ENCODE measurements at regions not wholly inside any gene's neighbourhood (a gene's known extent, or its start where the extent isn't known, plus 50 kb on each side); places are given as distances from the start of the nearest gene placed in this dataset.
"Not testable (repeated sequence)": the region's sequence is repeated elsewhere in the genome, so short reads cannot be mapped to it uniquely, and the experiment has no call there.

DNA sequence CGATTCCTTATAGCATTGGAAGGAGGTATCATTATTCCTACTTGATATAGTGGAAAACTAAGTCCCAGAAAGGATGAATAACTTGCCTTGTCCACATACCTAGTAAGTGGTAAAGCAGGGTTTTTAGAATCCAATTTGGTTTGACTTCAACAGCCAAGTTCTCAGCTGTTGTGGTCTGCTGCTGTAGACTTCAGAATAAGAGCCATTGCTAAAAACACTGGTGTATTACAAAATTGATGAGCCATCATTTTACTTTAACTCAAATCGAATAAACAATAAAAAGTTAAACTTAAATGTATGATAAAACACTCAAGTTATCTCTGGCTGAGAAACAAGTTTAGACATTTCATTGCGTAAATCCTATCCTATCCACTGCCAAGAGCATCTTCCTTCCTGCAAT, 610.8 kb downstream of the TLE1 start:
- no peaks in the 10 kb centered on the region for H3K27me3 Mint-ChIP-seq
- ATAC-seq (replicated peaks) (no peak), DNase-seq (no peak)
- no peak overlapping the region for H3K27ac Mint-ChIP-seq
- H3K36me3 Mint-ChIP-seq, result no peaks in the 10 kb centered on the region
- no peak overlapping the region for H3K4me3 Mint-ChIP-seq
- peaks cover 10 to 31% of the 10 kb centered on the region in 2 donors for H3K4me1 Mint-ChIP-seq
- H3K9me3 Mint-ChIP-seq, result no peaks in the 10 kb centered on the region

DNA sequence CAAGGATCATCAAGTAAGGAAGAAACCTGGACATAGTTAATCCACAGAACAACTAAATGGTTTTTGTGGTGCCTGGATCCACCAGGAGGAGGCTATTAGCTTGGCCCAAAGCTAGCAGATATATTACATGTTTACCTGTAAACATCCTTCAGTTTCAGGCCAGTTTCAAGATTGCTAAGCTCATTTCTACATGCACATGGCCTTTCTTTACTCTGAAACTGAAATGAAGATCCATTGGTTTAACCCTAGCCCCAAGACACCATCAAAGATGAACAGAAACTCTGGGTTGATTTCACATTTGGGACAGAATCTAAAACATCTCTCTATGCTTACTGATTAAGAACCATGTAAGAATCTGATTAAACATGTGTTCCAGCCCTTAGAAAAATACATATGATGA, 611.8 kb downstream of the TLE1 start:
- peak; percentile 69 to 75 for ATAC-seq (replicated peaks)
- no peaks in the 10 kb centered on the region for H3K9me3 Mint-ChIP-seq
- no peaks in the 10 kb centered on the region for H3K36me3 Mint-ChIP-seq
- H3K27me3 Mint-ChIP-seq, result no peaks in the 10 kb centered on the region
- H3K4me1 Mint-ChIP-seq, result peaks cover 7 to 32% of the 10 kb centered on the region in 2 donors
- no peak overlapping the region for H3K27ac Mint-ChIP-seq
- no peak overlapping the region for H3K4me3 Mint-ChIP-seq
- DNase-seq, result no peak

DNA sequence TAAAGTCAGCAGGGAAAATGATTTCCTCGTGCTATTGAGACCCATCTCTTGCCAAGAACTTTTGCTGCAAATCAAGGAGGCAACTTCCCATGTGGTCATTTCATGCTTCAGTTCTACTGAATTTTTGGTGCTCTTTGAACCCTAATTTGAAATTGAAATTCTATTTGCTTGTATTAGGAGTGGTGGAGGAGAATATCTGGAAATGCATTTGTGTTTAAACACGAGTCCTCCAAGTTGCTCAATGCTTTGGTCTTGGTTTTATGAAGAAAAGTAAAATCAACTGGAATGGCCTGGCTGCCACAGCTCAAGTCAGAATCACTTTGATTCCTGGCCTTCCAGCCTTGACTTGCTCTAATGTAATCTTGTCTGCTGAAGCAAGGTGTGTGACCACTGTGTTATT, 613.2 kb downstream of the TLE1 start:
- H3K4me3 Mint-ChIP-seq, result no peak overlapping the region
- no peak for ATAC-seq (replicated peaks)
- H3K9me3 Mint-ChIP-seq, result no peaks in the 10 kb centered on the region
- no peaks in the 10 kb centered on the region for H3K27me3 Mint-ChIP-seq
- no peak for DNase-seq
- peaks cover 7 to 33% of the 10 kb centered on the region in 2 donors for H3K4me1 Mint-ChIP-seq
- H3K27ac Mint-ChIP-seq, result no peak overlapping the region
- H3K36me3 Mint-ChIP-seq, result no peaks in the 10 kb centered on the region

DNA sequence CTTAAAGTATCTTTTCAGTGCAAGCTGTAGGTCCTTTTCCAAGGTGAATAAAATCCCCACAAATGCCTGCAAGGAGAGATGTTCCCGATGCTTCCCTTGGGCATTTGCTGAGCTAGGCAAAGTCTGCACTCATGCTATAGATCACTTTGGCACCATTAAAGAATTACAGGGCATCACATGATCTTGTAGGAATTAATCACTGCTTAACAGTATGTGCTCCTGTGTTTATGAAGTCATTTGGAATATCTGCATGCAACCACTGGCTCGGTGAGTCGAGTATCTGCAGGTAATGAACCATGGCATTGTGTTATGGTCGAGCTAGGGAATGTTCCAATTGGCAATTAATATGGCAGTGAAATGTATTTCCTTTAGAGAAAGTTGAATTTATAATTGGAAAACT, 615.1 kb downstream of the TLE1 start:
- Mint-ChIP-seq H3K27ac (no peak overlapping the region), H3K9me3 (no peaks in the 10 kb centered on the region), H3K4me3 (no peak overlapping the region), H3K36me3 (no peaks in the 10 kb centered on the region), H3K27me3 (no peaks in the 10 kb centered on the region), H3K4me1 (peaks cover 5 to 32% of the 10 kb centered on the region in 2 donors)
- ATAC-seq (replicated peaks) (no peak), DNase-seq (no peak)

DNA sequence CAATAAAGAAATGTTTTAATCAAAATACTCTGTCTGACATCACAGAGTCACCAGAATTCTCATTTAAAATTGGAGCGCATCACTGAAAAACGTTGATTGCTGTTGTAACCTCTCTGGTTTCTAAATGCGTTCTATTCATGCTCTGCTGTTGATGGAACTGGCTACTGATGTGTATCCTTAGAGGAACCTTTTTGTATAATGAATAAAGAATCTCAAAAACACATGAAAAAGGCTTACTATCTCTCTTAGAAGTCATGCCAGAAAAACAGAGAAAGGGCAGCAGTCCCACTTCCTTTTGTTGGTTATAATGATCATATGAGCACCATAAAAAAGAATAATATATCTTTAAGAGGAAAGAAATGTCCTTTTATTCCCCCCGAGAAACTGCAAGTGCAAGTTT, 615.5 kb downstream of the TLE1 start:
- DNase-seq (no peak), ATAC-seq (replicated peaks) (no peak)
- H3K27ac Mint-ChIP-seq, result no peak overlapping the region
- no peak overlapping the region for H3K4me3 Mint-ChIP-seq
- no peaks in the 10 kb centered on the region for H3K27me3 Mint-ChIP-seq
- H3K4me1 Mint-ChIP-seq, result peaks cover 3 to 28% of the 10 kb centered on the region in 2 donors
- no peaks in the 10 kb centered on the region for H3K9me3 Mint-ChIP-seq
- no peaks in the 10 kb centered on the region for H3K36me3 Mint-ChIP-seq

DNA sequence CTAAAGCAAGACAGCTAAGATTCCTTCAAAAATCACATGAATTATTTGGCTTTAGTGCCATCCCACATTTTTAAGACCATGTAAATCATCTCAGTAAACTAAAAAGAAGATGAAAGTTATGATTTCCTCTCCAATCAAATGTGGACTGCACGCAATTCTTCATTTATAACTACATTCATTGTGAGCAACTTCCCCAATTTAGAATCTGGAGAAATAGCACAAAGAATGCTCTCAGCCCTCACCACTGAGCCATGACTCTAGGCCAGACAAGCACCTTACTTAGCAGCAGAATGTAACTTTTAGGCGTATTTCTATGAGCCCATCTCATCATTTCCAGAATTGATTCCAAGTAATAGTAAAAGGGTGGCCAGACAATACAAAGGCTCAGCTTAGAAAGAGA, 616.6 kb downstream of the TLE1 start:
- Mint-ChIP-seq H3K27me3 (peaks cover 1 to 8% of the 10 kb centered on the region in 2 donors), H3K4me1 (peaks cover 1 to 24% of the 10 kb centered on the region in 2 donors), H3K4me3 (no peak overlapping the region), H3K9me3 (peaks cover 3 to 7% of the 10 kb centered on the region in 2 donors), H3K27ac (no peak overlapping the region), H3K36me3 (no peaks in the 10 kb centered on the region)
- ATAC-seq (replicated peaks) (peak in 1 of 2 donors; percentile 42), DNase-seq (no peak)

DNA sequence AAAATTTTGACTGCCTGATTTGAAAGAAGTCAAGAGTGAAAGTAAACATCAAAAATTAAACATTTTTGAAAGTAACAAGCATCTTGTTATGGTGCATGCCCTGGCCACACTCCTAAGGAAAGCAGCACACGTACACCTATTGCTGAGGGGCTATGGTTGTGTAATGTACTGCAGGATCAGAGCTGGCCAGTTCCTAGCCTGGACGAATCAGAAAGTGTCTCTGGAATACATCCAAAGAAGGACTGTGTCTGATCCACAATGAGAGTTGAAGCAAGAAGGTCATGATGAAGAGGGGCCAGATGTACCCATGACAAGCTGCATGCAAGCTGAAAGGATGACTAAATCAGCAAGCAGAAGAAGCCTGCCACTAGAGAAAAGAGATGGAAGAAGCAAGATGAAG, 618.2 kb downstream of the TLE1 start:
- Mint-ChIP-seq H3K27ac (no peak overlapping the region), H3K4me1 (peaks cover 0 to 13% of the 10 kb centered on the region in 2 donors), H3K9me3 (peaks cover 10 to 17% of the 10 kb centered on the region in 2 donors), H3K36me3 (no peaks in the 10 kb centered on the region), H3K27me3 (peaks cover 5 to 13% of the 10 kb centered on the region in 2 donors), H3K4me3 (no peak overlapping the region)
- DNase-seq (no peak), ATAC-seq (replicated peaks) (no peak)

DNA sequence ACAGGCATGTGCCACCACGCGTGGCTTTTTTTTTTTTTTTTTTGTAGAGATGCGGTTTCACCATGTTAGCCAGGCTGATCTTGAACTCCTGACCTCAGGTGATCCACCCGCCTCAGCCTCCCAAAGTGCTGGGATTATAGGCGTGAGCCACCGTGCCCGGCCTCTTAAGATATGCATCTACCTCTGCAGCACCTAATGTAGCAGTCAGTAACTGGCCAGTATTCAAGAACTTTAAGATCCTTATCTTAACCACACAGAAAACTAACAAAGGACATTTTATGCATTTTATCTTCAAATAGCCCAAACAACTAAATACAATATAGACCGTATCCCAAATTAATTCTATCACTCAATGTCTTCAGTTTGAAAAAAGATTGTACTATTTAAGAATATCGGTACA, 618.7 kb downstream of the TLE1 start:
- Mint-ChIP-seq H3K4me3 (no peak overlapping the region), H3K4me1 (peaks cover 0 to 13% of the 10 kb centered on the region in 2 donors), H3K27me3 (peaks cover 5 to 13% of the 10 kb centered on the region in 2 donors), H3K9me3 (peaks cover 12 to 17% of the 10 kb centered on the region in 2 donors), H3K27ac (no peak overlapping the region), H3K36me3 (no peaks in the 10 kb centered on the region)
- DNase-seq (no peak), ATAC-seq (replicated peaks) (no peak)

DNA sequence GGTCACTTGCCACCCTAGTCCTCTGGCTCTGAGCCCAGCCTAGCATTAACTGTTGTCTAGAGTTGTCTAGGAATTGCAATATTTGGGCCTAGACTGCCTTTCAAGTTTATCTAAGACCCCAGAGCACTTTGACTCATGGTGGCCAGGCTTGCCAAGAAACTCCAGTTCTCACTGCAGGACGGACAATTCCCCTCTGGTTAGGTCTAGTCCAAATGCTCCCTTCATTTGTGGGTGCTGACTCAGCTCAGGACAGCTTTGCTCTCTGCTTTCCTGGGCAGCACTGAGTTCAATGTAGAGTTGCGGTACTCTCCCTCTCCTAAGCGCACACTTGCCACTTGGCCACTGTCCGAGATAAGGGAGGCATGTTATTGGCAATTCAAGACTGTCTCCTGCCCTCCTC, 619.4 kb downstream of the TLE1 start:
- DNase-seq, result no peak
- no peak overlapping the region for H3K4me3 Mint-ChIP-seq
- ATAC-seq (replicated peaks), result no peak
- H3K27me3 Mint-ChIP-seq, result peaks cover 5 to 13% of the 10 kb centered on the region in 2 donors
- no peaks in the 10 kb centered on the region for H3K36me3 Mint-ChIP-seq
- H3K9me3 Mint-ChIP-seq, result peaks cover 12 to 17% of the 10 kb centered on the region in 2 donors
- H3K27ac Mint-ChIP-seq, result no peak overlapping the region
- H3K4me1 Mint-ChIP-seq, result peaks cover 0 to 13% of the 10 kb centered on the region in 2 donors

DNA sequence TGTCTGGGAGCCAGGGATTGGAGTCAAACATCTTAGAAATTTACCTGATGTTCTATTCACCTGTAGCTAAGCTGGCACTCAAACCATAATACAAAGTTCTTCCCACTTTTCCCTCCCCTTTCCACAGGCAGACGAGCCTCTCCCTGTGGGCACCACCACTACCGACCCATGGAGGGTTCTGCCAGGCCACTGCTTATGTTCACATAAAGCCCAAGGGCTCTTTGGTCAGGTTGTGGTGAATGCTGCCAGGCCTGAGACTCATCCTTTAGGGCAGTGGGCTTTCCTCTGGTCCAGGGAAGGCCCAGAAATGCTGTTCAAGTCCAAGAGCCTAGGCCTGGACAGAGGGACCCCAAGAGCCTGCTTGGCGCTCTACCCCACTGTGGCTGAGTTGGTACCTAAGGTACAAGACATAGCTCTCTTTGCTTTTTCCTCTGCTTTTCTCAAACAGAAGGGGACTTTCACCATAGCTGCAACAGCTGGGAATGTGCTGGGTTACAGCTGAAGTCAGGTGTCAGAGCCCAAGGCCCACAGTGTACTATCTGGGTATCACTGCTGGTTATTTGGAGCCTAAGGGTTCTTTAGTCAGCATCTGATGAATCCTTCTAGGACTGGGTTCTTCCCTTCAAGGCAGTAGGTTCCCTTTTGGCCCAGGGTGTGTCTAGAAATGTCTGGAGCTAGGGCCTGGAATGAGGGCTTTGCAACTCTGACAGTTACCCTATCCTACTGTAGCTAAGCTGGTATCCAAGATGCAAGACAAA, 620.1 kb downstream of the TLE1 start:
- Mint-ChIP-seq H3K4me1 (peaks cover 0 to 13% of the 10 kb centered on the region in 2 donors), H3K27ac (no peak overlapping the region), H3K36me3 (no peaks in the 10 kb centered on the region), H3K9me3 (peaks cover 13 to 17% of the 10 kb centered on the region in 2 donors), H3K27me3 (peaks cover 5 to 13% of the 10 kb centered on the region in 2 donors), H3K4me3 (no peak overlapping the region)
- ATAC-seq (replicated peaks) (no peak), DNase-seq (no peak)

DNA sequence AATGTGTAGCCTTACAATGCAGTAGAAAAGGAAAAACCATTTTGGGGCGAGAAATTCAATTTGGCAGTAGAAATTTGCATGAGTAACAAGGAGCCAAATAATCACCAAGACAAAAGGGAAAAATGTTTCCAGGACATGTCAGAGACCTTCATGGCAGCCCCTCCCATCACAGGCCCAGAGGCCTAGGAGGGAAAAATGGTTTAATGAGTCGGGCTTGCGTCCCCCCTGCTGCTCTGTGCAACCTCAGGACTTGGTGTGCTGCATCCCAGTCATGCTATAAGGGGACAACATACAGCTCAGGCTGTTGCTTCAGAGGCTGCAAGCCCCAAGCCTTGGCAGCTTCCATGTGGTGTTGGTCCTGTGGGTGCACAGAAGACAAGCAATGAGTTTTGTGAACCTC, 626.4 kb downstream of the TLE1 start:
- H3K4me3 Mint-ChIP-seq; H3K36me3 Mint-ChIP-seq; ATAC-seq (replicated peaks); H3K27me3 Mint-ChIP-seq; DNase-seq; H3K27ac Mint-ChIP-seq; H3K4me1 Mint-ChIP-seq: not testable (repeated sequence)
- H3K9me3 Mint-ChIP-seq, result peaks cover 23 to 30% of the 10 kb centered on the region in 2 donors

DNA sequence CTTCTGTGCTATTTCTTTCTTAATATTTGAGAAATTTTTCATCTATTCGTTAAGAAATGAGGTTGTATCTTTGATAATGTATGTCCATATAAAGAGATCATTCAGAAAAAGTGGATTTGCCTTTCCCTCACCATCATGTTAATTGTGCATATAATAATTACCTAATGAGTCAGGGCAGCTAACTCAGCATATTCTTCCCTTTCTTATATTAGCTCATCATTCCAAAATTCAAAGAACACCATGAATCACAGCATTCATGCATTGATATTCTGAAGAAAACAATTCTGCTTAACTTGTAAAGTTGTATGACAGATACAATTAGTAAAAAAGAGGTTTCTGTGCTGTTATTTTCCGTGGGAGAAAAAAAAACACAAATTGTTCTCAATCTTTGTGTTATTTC, 630.6 kb downstream of the TLE1 start:
- H3K27me3 Mint-ChIP-seq, result no peaks in the 10 kb centered on the region
- no peaks in the 10 kb centered on the region for H3K4me1 Mint-ChIP-seq
- peaks cover 8 to 13% of the 10 kb centered on the region in 2 donors for H3K9me3 Mint-ChIP-seq
- H3K27ac Mint-ChIP-seq, result no peak overlapping the region
- DNase-seq, result no peak
- ATAC-seq (replicated peaks), result no peak
- H3K36me3 Mint-ChIP-seq, result peaks cover 3 to 6% of the 10 kb centered on the region in 2 donors
- H3K4me3 Mint-ChIP-seq, result no peak overlapping the region

DNA sequence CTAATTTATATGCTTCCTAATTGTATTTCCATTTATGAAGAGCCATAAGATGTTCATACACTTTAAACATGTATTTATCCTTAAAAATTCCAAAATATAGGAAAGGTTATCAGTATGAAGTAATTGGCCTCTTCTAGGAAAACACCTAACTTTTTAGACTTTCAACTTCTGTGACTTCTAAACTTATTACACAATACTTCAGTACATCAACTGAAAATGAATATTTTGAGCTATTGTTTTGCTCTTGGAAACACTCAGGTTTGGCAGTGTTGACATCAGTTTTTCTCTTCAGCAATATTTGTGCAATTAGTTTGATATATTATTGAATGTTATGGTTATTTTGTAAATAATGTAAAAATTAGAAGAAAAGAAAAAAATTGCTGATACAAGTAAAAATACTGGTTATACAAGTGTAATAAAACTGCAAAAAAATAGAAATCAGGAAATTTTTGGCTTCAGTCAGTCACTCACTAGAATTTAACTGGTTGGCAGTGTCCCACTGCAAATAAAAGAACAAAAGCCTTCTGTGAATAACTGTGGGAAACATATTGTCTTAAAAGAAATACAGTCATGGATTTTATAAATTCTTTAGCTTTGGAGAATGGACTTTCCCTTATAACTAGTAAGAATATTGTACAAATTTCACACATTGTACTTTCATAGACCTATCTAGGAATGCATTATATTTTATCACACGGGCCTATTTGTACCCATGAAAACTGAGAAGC, 635.9 kb downstream of the TLE1 start:
- DNase-seq, result no peak
- no peak overlapping the region for H3K4me3 Mint-ChIP-seq
- ATAC-seq (replicated peaks), result no peak
- H3K9me3 Mint-ChIP-seq, result no peaks in the 10 kb centered on the region
- no peaks in the 10 kb centered on the region for H3K36me3 Mint-ChIP-seq
- H3K4me1 Mint-ChIP-seq, result no peaks in the 10 kb centered on the region
- no peaks in the 10 kb centered on the region for H3K27me3 Mint-ChIP-seq
- H3K27ac Mint-ChIP-seq, result no peak overlapping the region

DNA sequence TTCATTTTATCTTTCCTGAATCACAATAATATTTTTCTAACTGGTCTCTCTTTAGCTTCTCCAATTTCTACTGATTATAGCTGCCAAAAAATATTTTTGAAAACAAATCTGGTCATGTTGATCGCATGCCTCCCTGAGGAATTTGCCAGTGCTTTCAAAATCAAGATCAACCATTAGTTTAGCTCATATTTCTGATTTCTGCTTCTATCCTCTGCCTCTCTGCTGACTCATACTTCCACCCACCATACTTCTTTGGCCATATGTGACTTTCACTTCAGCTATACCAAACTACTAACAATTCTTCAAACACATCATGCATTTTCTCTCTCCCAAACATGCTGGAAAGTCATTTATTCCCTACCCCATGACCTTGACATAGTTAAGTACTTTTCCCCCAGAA, 636.5 kb downstream of the TLE1 start:
- H3K36me3 Mint-ChIP-seq, result no peaks in the 10 kb centered on the region
- ATAC-seq (replicated peaks), result no peak

DNA sequence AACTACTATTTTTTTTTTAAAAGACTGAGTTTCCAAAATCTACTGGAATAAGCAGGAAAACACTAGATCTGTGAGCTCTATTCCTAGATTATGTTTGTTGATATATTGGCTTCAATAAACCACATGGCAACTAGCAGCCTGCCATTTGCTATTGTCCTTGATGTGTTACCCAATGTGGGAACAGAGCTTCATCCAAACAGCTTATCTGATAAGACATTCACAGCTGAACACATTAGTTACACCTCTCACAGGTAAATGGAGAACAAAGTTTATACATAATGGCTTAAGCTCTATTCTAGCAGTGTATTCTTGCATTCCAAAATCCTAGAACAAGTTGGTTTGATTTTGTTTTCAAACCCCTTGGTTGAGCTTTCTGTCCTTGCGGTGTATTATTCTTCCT, 642.1 kb downstream of the TLE1 start:
- H3K27ac Mint-ChIP-seq, result no peak overlapping the region
- no peak overlapping the region for H3K4me3 Mint-ChIP-seq
- no peak for ATAC-seq (replicated peaks)
- H3K27me3 Mint-ChIP-seq, result no peaks in the 10 kb centered on the region
- H3K4me1 Mint-ChIP-seq, result no peaks in the 10 kb centered on the region
- no peaks in the 10 kb centered on the region for H3K9me3 Mint-ChIP-seq
- DNase-seq, result no peak
- H3K36me3 Mint-ChIP-seq, result no peaks in the 10 kb centered on the region

More for the DNA sequence above, 636.5 kb downstream of the TLE1 start:
- H3K9me3 Mint-ChIP-seq, result no peaks in the 10 kb centered on the region
- DNase-seq, result no peak
- H3K4me3 Mint-ChIP-seq, result no peak overlapping the region
- H3K27me3 Mint-ChIP-seq, result no peaks in the 10 kb centered on the region
- no peaks in the 10 kb centered on the region for H3K4me1 Mint-ChIP-seq
- H3K27ac Mint-ChIP-seq, result no peak overlapping the region
